ENCODE measurements at regions not wholly inside any gene's neighbourhood (a gene's known extent, or its start where the extent isn't known, plus 50 kb on each side); places are given as distances from the start of the nearest gene placed in this dataset.
"Not testable (repeated sequence)": the region's sequence is repeated elsewhere in the genome, so short reads cannot be mapped to it uniquely, and the experiment has no call there.

GRCh38 chr11:38598418-38598817, 2000.4 kb upstream of the RAG2 start:
- no peaks in the 10 kb centered on the region for H3K27me3 ChIP-seq (ENCODE audit: insufficient read depth, poor library complexity, severe bottlenecking)
- no peak for DNase-seq (ENCODE audit: low read depth in 1 of 2, low spot score in 1 of 2)
- H3K27ac ChIP-seq (replicated peaks), result no peak overlapping the region
- no peak for TF ChIP-seq POLR2AphosphoS5 (IDR thresholded peaks at IDR 0.05; ENCODE audit: low read depth)
- TF ChIP-seq SPI1 (IDR thresholded peaks at IDR 0.05; ENCODE audit: borderline replicate concordance, low read depth), result no peak
- no peak for TF ChIP-seq CTCF (IDR thresholded peaks at IDR 0.05; ENCODE audit: insufficient read depth, low read length)
- no peak for TF ChIP-seq GABPA (IDR thresholded peaks at IDR 0.05; ENCODE audit: low read depth)
- TF ChIP-seq REST (IDR thresholded peaks at IDR 0.05; ENCODE audit: insufficient replicate concordance, low read depth), result no peak
- no peak overlapping the region for H3K4me3 ChIP-seq (replicated peaks; ENCODE audit: insufficient read depth, low read length)

- DNase-seq (ENCODE audit: low read depth in 1 of 2, low spot score in 1 of 2); H3K27me3 ChIP-seq (ENCODE audit: insufficient read depth, poor library complexity, severe bottlenecking); H3K4me3 ChIP-seq (replicated peaks; ENCODE audit: insufficient read depth, low read length); H3K27ac ChIP-seq (replicated peaks): not testable (repeated sequence)
Observed at GRCh38 chr11:38595359-38596016, 1997.5 kb upstream of the RAG2 start.

GRCh38 chr11:38594895-38595294, 1996.9 kb upstream of the RAG2 start:
- no peaks in the 10 kb centered on the region for H3K27me3 ChIP-seq (ENCODE audit: insufficient read depth, poor library complexity, severe bottlenecking)
- no peak for TF ChIP-seq CTCF (IDR thresholded peaks at IDR 0.05; ENCODE audit: insufficient read depth, low read length)
- no peak for DNase-seq (ENCODE audit: low read depth in 1 of 2, low spot score in 1 of 2)
- H3K4me3 ChIP-seq (replicated peaks; ENCODE audit: insufficient read depth, low read length), result no peak overlapping the region
- no peak overlapping the region for H3K27ac ChIP-seq (replicated peaks)

GRCh38 chr11:38593649-38594048, 1995.6 kb upstream of the RAG2 start:
- no peaks in the 10 kb centered on the region for H3K27me3 ChIP-seq (ENCODE audit: insufficient read depth, poor library complexity, severe bottlenecking)
- no peak for DNase-seq (ENCODE audit: low read depth in 1 of 2, low spot score in 1 of 2)
- no peak overlapping the region for H3K27ac ChIP-seq (replicated peaks)
- no peak overlapping the region for H3K4me3 ChIP-seq (replicated peaks; ENCODE audit: insufficient read depth, low read length)
- TF ChIP-seq SPI1 (IDR thresholded peaks at IDR 0.05; ENCODE audit: borderline replicate concordance, low read depth) (no peak), GABPA (IDR thresholded peaks at IDR 0.05; ENCODE audit: low read depth) (no peak), POLR2AphosphoS5 (IDR thresholded peaks at IDR 0.05; ENCODE audit: low read depth) (no peak), CTCF (IDR thresholded peaks at IDR 0.05; ENCODE audit: insufficient read depth, low read length) (no peak), REST (IDR thresholded peaks at IDR 0.05; ENCODE audit: insufficient replicate concordance, low read depth) (no peak)

Data from HL-60 (cell line).